H9 (cell line): ENCODE measurements at regions not wholly inside any gene's neighbourhood (a gene's known extent, or its start where the extent isn't known, plus 50 kb on each side); places are given as distances from the start of the nearest gene placed in this dataset.

Experiments used
- DNase-seq: peaks from one replicate; pipeline ENCODE4 v3.0.0-alpha.2; 2017
- H2AFZ ChIP-seq: one replicate; pipeline ENCODE4 v1.6.1; 2013; ENCODE audit warnings: mild to moderate bottlenecking, low read length, control low read depth, moderate library complexity
- H2AK5ac ChIP-seq: 2 replicates; pipeline ENCODE4 v1.6.1; 2013; ENCODE audit warnings: low read length, control low read depth, mixed read lengths; ENCODE audit not compliant: insufficient read length
- H2BK120ac ChIP-seq: one replicate; pipeline ENCODE4 v1.6.1; 2013; ENCODE audit warnings: low read depth, mild to moderate bottlenecking, low read length, control low read depth, inconsistent platforms; ENCODE audit not compliant: poor library complexity, severe bottlenecking
- H2BK12ac ChIP-seq: 2 replicates; pipeline ENCODE4 v1.6.1; 2013; ENCODE audit warnings: low read length, control low read depth, mixed read lengths, low read depth; ENCODE audit not compliant: insufficient read length
- H2BK15ac ChIP-seq: 2 replicates; pipeline ENCODE4 v1.6.1; 2013; ENCODE audit warnings: low read depth, low read length, control low read depth
- H2BK20ac ChIP-seq: one replicate; pipeline ENCODE4 v1.6.1; 2013; ENCODE audit warnings: low read depth, mild to moderate bottlenecking, low read length, control low read depth, inconsistent platforms; ENCODE audit not compliant: poor library complexity, severe bottlenecking
- H2BK5ac ChIP-seq: 2 replicates; pipeline ENCODE4 v1.6.1; 2013; ENCODE audit warnings: low read length, control low read depth, mixed read lengths; ENCODE audit not compliant: insufficient read length
- H3K14ac ChIP-seq: 2 replicates; pipeline ENCODE4 v1.6.1; 2013; ENCODE audit warnings: low read length, control low read depth; ENCODE audit not compliant: insufficient read depth
- H3K18ac ChIP-seq: 2 replicates; pipeline ENCODE4 v1.6.1; 2013; ENCODE audit warnings: low read depth, mild to moderate bottlenecking, mixed read lengths, low read length, control low read depth; ENCODE audit not compliant: insufficient read length
- H3K23ac ChIP-seq: 2 replicates; pipeline ENCODE4 v1.6.1; 2013; ENCODE audit warnings: low read length, control low read depth, mixed read lengths, low read depth; ENCODE audit not compliant: insufficient read length
- H3K23me2 ChIP-seq: 2 replicates; pipeline ENCODE4 v1.6.1; 2013; ENCODE audit warnings: low read depth, mild to moderate bottlenecking, mixed read lengths, low read length, control low read depth; ENCODE audit not compliant: insufficient read length, poor library complexity, severe bottlenecking
- H3K27ac ChIP-seq: 2 replicates; pipeline ENCODE4 v1.5.1; 2013; ENCODE audit warnings: low read length, control low read depth, mixed read lengths, low read depth; ENCODE audit not compliant: insufficient read length
- H3K27me3 ChIP-seq: 2 replicates; pipeline ENCODE4 v1.6.1; 2013; ENCODE audit warnings: low read length, control low read depth, inconsistent platforms; ENCODE audit not compliant: insufficient read depth
- H3K4ac ChIP-seq: 2 replicates; pipeline ENCODE4 v1.6.1; 2013; ENCODE audit warnings: low read depth, mild to moderate bottlenecking, control low read depth, inconsistent platforms, low read length, moderate library complexity
- H3K4me1 ChIP-seq: 2 replicates; pipeline ENCODE4 v1.6.1; 2013; ENCODE audit warnings: low read length, control low read depth, inconsistent platforms; ENCODE audit not compliant: insufficient read depth
- H3K4me2 ChIP-seq: 2 replicates; pipeline ENCODE4 v1.6.1; 2013; ENCODE audit warnings: low read length, control low read depth, mixed read lengths; ENCODE audit not compliant: insufficient read length, insufficient read depth
- H3K56ac ChIP-seq: 2 replicates; pipeline ENCODE4 v1.6.1; 2013; ENCODE audit warnings: low read depth, mild to moderate bottlenecking, mixed read lengths, low read length, control low read depth; ENCODE audit not compliant: insufficient read length
- H3K79me1 ChIP-seq: 2 replicates; pipeline ENCODE4 v1.6.1; 2013; ENCODE audit warnings: low read depth, mild to moderate bottlenecking, moderate library complexity, low read length, control low read depth, inconsistent platforms; ENCODE audit not compliant: insufficient read depth, poor library complexity, severe bottlenecking
- H3K79me2 ChIP-seq: 2 replicates; pipeline ENCODE4 v1.6.1; 2013; ENCODE audit warnings: low read length, control low read depth, inconsistent platforms; ENCODE audit not compliant: insufficient read depth
- H3K9ac ChIP-seq: 2 replicates; pipeline ENCODE4 v1.6.1; 2013; ENCODE audit warnings: low read length, control low read depth, mixed read lengths; ENCODE audit not compliant: insufficient read length; ENCODE audit errors: extremely low read depth
- H3K9me3 ChIP-seq: one replicate; pipeline ENCODE4 v1.6.1; 2013; ENCODE audit warnings: low read depth, low read length, inconsistent platforms; ENCODE audit not compliant: control insufficient read depth
- H3T11ph ChIP-seq: one replicate; pipeline ENCODE4 v1.6.1; 2013; ENCODE audit warnings: mild to moderate bottlenecking, low read length, control low read depth, inconsistent platforms
- H4K20me1 ChIP-seq: one replicate; pipeline ENCODE4 v1.6.1; 2013; ENCODE audit not compliant: control insufficient read depth, insufficient read length, insufficient read depth
- H4K5ac ChIP-seq: 2 replicates; pipeline ENCODE4 v1.6.1; 2013; ENCODE audit warnings: low read depth, mild to moderate bottlenecking, mixed read lengths, low read length, control low read depth; ENCODE audit not compliant: insufficient read length
- H4K8ac ChIP-seq: replicated peaks from 2 replicates; pipeline ENCODE4 v1.6.1; 2013; ENCODE audit warnings: low read length, control low read depth, mixed read lengths, low read depth; ENCODE audit not compliant: insufficient read length
- H4K91ac ChIP-seq: 2 replicates; pipeline ENCODE4 v1.6.1; 2013; ENCODE audit warnings: low read depth, mild to moderate bottlenecking, moderate library complexity, mixed read lengths, low read length, control low read depth; ENCODE audit not compliant: insufficient read length
- H3K27ac Mint-ChIP-seq, 3 experiments: 2 replicates in 2 of 3; 3 replicates in 1 of 3; pipeline ENCODE4 v1.8.0; 2020 to 2021; ENCODE audit warnings: mixed read lengths in 3 of 3, mild to moderate bottlenecking in 1 of 3, moderate library complexity in 1 of 3
- H3K27me3 Mint-ChIP-seq: 2 replicates; pipeline ENCODE4 v1.8.0; 2021; ENCODE audit warnings: low read depth, mild to moderate bottlenecking, moderate library complexity, mixed read lengths
- H3K36me3 Mint-ChIP-seq, 3 experiments: 2 replicates in 2 of 3; 3 replicates in 1 of 3; pipeline ENCODE4 v1.8.0; 2020 to 2021; ENCODE audit warnings: low read depth in 3 of 3, mixed read lengths in 3 of 3; ENCODE audit not compliant: insufficient read depth in 1 of 3
- H3K4me1 Mint-ChIP-seq, 2 experiments: 2 replicates each; pipeline ENCODE4 v1.8.0; 2020; ENCODE audit warnings: mixed read lengths in 2 of 2
- H3K4me3 Mint-ChIP-seq, 2 experiments: 2 replicates in 1 of 2; 3 replicates in 1 of 2; pipeline ENCODE4 v1.8.0; 2020 to 2021; ENCODE audit warnings: mild to moderate bottlenecking in 2 of 2, mixed read lengths in 2 of 2, moderate library complexity in 1 of 2
- H3K9me3 Mint-ChIP-seq, 2 experiments: 2 replicates in 1 of 2; 3 replicates in 1 of 2; pipeline ENCODE4 v1.8.0; 2020; ENCODE audit warnings: mild to moderate bottlenecking in 2 of 2, mixed read lengths in 2 of 2, moderate library complexity in 1 of 2
- WGBS: extraction: QIAGEN DNeasy Blood & Tissue Kit; methylation state at CpG from one replicate; pipeline ENCODE4 v1.1.7; 2013; ENCODE audit warnings: missing lambda C conversion rate, low lambda C conversion rate, mixed read lengths; ENCODE audit not compliant: insufficient read length; ENCODE audit errors: extremely low coverage; 5-methylcytosine and 5-hydroxymethylcytosine counted together
- TF ChIP-seq, protein P1 (sequence below): fragments of 200-600 bp; sonication (generic); conservative IDR thresholded peaks from 3 replicates; pipeline ENCODE4 v1.8.0; 2021; ENCODE audit warnings: antibody characterized with exemption, mild to moderate bottlenecking

DNA sequence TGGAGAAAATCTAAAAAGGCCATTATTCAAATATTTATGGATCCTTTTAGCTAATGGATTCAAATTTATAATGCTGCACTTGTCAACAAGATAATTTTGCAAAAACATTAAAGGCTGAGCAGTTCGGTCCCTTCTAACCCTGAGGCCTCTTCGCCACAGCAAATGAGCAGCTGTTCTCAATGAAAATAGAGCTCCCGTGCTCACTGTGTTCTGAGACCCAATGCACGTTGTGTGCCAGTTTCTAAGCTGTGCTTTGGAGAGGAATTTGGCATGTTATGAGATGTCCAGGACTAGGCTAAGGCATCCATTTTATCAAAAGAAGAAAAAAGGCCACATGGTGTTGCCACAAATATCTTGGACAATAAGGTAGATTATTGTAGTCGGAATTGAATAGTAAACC is 220.1 kb upstream of the TSHZ2 start:
- Histone ChIP-seq H3K27me3 (no peaks in the 10 kb centered on the region), H3K9ac (no peak overlapping the region), H4K5ac (no peak overlapping the region), H3K14ac (no peak overlapping the region), H3K4ac (no peak overlapping the region), H3K27ac (no peak overlapping the region), H3K9me3 (no peaks in the 10 kb centered on the region), H3K56ac (no peak overlapping the region), H4K91ac (no peak overlapping the region), H2BK120ac (no peak overlapping the region), H2AFZ (no peak overlapping the region), H3K23me2 (no peaks in the 10 kb centered on the region), H3K18ac (no peak overlapping the region), H2BK20ac (no peak overlapping the region), H3K4me1 (no peaks in the 10 kb centered on the region), H2BK5ac (no peak overlapping the region), H2AK5ac (no peak overlapping the region), H3K23ac (no peak overlapping the region), H2BK12ac (no peak overlapping the region), H3K79me2 (no peaks in the 10 kb centered on the region), H4K8ac (no peak overlapping the region), H3K79me1 (no peaks in the 10 kb centered on the region), H4K20me1 (no peaks in the 10 kb centered on the region), H2BK15ac (no peak overlapping the region), H3T11ph (no peak overlapping the region), H3K4me2 (no peak overlapping the region)
- no peak for DNase-seq
- H3K4me3 Mint-ChIP-seq, result no peak overlapping the region
- WGBS, result no CpG with 5 or more reads among the region's 5 CpGs
- no peaks in the 10 kb centered on the region for H3K36me3 Mint-ChIP-seq
- peaks cover 0 to 2% of the 10 kb centered on the region in 2 experiments; a peak in 1 of 5 replicates for H3K9me3 Mint-ChIP-seq
- TF ChIP-seq, protein P1, sequence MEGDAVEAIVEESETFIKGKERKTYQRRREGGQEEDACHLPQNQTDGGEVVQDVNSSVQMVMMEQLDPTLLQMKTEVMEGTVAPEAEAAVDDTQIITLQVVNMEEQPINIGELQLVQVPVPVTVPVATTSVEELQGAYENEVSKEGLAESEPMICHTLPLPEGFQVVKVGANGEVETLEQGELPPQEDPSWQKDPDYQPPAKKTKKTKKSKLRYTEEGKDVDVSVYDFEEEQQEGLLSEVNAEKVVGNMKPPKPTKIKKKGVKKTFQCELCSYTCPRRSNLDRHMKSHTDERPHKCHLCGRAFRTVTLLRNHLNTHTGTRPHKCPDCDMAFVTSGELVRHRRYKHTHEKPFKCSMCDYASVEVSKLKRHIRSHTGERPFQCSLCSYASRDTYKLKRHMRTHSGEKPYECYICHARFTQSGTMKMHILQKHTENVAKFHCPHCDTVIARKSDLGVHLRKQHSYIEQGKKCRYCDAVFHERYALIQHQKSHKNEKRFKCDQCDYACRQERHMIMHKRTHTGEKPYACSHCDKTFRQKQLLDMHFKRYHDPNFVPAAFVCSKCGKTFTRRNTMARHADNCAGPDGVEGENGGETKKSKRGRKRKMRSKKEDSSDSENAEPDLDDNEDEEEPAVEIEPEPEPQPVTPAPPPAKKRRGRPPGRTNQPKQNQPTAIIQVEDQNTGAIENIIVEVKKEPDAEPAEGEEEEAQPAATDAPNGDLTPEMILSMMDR, result no peak
- no peaks in the 10 kb centered on the region; the same call in 1 of the 2 replicates for H3K27me3 Mint-ChIP-seq
- no peaks in the 10 kb centered on the region for H3K4me1 Mint-ChIP-seq
- H3K27ac Mint-ChIP-seq, result no peak overlapping the region
